ENCODE measurements at regions not wholly inside any gene's neighbourhood (a gene's known extent, or its start where the extent isn't known, plus 50 kb on each side); places are given as distances from the start of the nearest gene placed in this dataset.

- TF ChIP-seq ZNF384 (IDR thresholded peaks at IDR 0.05) (no peak), SP1 (IDR thresholded peaks at IDR 0.05) (no peak), TARDBP (IDR thresholded peaks at IDR 0.05) (no peak), BHLHE40 (IDR thresholded peaks at IDR 0.05; ENCODE audit: borderline replicate concordance) (no peak), PKNOX1 (IDR thresholded peaks at IDR 0.05) (no peak), NFRKB (IDR thresholded peaks at IDR 0.05) (no peak), ELF4 (IDR thresholded peaks at IDR 0.05) (no peak), SUZ12 (IDR thresholded peaks at IDR 0.05) (no peak), HDGF (IDR thresholded peaks at IDR 0.05; ENCODE audit: borderline replicate concordance) (no peak), FOXM1 (IDR thresholded peaks at IDR 0.05; ENCODE audit: borderline replicate concordance) (no peak), FOXA1 (IDR thresholded peaks at IDR 0.05) (no peak), LEF1 (IDR thresholded peaks at IDR 0.05; ENCODE audit: borderline replicate concordance) (no peak), ARNT (IDR thresholded peaks at IDR 0.05) (no peak), CTBP1 (IDR thresholded peaks at IDR 0.05; ENCODE audit: borderline replicate concordance) (no peak)
These were observed 139.1 kb upstream of the ZC3H11B start for GRCh38 chr1:219751870-219752507.

Data from HEK293T (cell line).